A673 (cell line): ENCODE measurements at regions not wholly inside any gene's neighbourhood (a gene's known extent, or its start where the extent isn't known, plus 50 kb on each side); places are given as distances from the start of the nearest gene placed in this dataset.

Experiments
- BruUV-seq: library from RNA; stranded (reverse); fragments of 400-500 nt; replicated peaks from 2 replicates; lab custom pipeline; 2021; lab: Mats Ljungman, UMichigan
- CTCF ChIA-PET: fragments of 300-600 bp; sonication (Branson Sonifier 250); formaldehyde crosslinking; loops from one replicate; lab custom pipeline; 2022; ENCODE audit warnings: antibody characterized with exemption; lab: Charles Lee
- POLR2A ChIA-PET: fragments of 300-600 bp; sonication (Branson Sonifier 250); formaldehyde crosslinking; loops from one replicate; lab custom pipeline; 2022; ENCODE audit warnings: antibody characterized with exemption; ENCODE audit not compliant: low non-redundant PET; lab: Charles Lee
- DNase-seq: peaks from one replicate; pipeline ENCODE4 v3.0.0-alpha.2; 2015; ENCODE audit warnings: low spot score
- H3K27ac ChIP-seq: fragments of 200-600 bp; sonication (generic); 2 replicates; pipeline ENCODE4 v1.5.1; 2016; ENCODE audit warnings: mixed run types, low read depth, mild to moderate bottlenecking, mixed read lengths, antibody characterized with exemption, low read length; ENCODE audit not compliant: poor library complexity, severe bottlenecking
- H3K27me3 ChIP-seq: fragments of 200-600 bp; sonication (generic); replicated peaks from 2 replicates; pipeline ENCODE4 v1.6.1; 2017; ENCODE audit warnings: mixed run types, low read depth, mild to moderate bottlenecking, mixed read lengths, antibody characterized with exemption, low read length; ENCODE audit not compliant: insufficient read depth, poor library complexity
- H3K36me3 ChIP-seq: fragments of 200-600 bp; sonication (generic); 2 replicates; pipeline ENCODE4 v1.6.1; 2016; ENCODE audit warnings: mixed run types, mild to moderate bottlenecking, mixed read lengths, antibody characterized with exemption, low read length; ENCODE audit not compliant: insufficient read depth, poor library complexity, severe bottlenecking
- H3K4me1 ChIP-seq: fragments of 200-600 bp; sonication (generic); 2 replicates; pipeline ENCODE4 v1.6.1; 2017; ENCODE audit warnings: mixed run types, mild to moderate bottlenecking, mixed read lengths, antibody characterized with exemption, low read length; ENCODE audit not compliant: insufficient read depth, poor library complexity, severe bottlenecking
- H3K4me3 ChIP-seq: fragments of 200-600 bp; sonication (generic); 2 replicates; pipeline ENCODE4 v1.5.1; 2016; ENCODE audit warnings: low read depth, mixed run types, mild to moderate bottlenecking, mixed read lengths, low read length; ENCODE audit not compliant: poor library complexity, severe bottlenecking
- H3K9me3 ChIP-seq: fragments of 200-600 bp; sonication (generic); 2 replicates; pipeline ENCODE4 v1.6.1; 2016; ENCODE audit warnings: mixed run types, low read depth, mild to moderate bottlenecking, mixed read lengths, antibody characterized with exemption, low read length; ENCODE audit not compliant: poor library complexity, severe bottlenecking
- EZH2 ChIP-seq: fragments of 200-600 bp; sonication (generic); IDR thresholded peaks from 2 replicates; pipeline ENCODE4 v1.6.1; 2017; ENCODE audit warnings: borderline replicate concordance, low read depth, mild to moderate bottlenecking, mixed read lengths, antibody characterized with exemption, low read length; ENCODE audit not compliant: poor library complexity, severe bottlenecking
- intact Hi-C: fragments of 100-400 bp; cut with micrococcal nuclease; formaldehyde crosslinking; loops from one replicate; pipeline ENCODE4 v1.10.0; 2022; ENCODE audit not compliant: unreplicated experiment
- TF ChIP-seq, protein P1 (sequence below): fragments of 300-800, 200-600 bp; sonication (generic); conservative IDR thresholded peaks from 2 replicates; pipeline ENCODE4 v1.5.1; 2017; ENCODE audit warnings: low read depth, mild to moderate bottlenecking, antibody characterized with exemption, low read length, moderate library complexity, mixed read lengths

DNA sequence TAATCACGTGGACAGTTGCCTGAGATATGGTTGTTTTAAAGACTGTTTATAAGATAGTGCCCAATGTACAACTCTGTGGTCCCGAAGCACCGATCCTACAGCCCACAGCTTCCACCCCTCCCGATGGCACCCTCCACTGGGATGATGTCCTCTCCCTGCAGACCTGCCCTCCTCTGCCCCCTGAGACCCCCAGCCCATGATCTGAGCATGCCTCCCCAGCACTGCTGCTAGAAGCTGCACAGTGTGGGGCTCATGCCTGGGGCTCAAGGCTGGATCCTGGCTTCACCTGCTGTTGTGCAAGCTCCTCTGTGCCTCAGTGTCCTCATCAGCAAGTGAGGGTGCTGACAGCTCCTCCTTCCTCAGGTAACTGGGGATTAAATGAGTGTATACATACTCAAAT, 254.7 kb upstream of the MKI67 start:
- BruUV-seq: no TSS peak
- ChIA-PET POLR2A (no interaction called here), CTCF (no interaction called here)
- TF ChIP-seq EZH2: no peak
- TF ChIP-seq, protein P1, sequence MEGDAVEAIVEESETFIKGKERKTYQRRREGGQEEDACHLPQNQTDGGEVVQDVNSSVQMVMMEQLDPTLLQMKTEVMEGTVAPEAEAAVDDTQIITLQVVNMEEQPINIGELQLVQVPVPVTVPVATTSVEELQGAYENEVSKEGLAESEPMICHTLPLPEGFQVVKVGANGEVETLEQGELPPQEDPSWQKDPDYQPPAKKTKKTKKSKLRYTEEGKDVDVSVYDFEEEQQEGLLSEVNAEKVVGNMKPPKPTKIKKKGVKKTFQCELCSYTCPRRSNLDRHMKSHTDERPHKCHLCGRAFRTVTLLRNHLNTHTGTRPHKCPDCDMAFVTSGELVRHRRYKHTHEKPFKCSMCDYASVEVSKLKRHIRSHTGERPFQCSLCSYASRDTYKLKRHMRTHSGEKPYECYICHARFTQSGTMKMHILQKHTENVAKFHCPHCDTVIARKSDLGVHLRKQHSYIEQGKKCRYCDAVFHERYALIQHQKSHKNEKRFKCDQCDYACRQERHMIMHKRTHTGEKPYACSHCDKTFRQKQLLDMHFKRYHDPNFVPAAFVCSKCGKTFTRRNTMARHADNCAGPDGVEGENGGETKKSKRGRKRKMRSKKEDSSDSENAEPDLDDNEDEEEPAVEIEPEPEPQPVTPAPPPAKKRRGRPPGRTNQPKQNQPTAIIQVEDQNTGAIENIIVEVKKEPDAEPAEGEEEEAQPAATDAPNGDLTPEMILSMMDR: no peak
- no peak overlapping the region for H3K27ac ChIP-seq
- DNase-seq: no peak
- H3K4me3 ChIP-seq: no peak overlapping the region
- H3K4me1 ChIP-seq: no peaks in the 10 kb centered on the region
- peaks cover 59% of the 10 kb centered on the region for H3K27me3 ChIP-seq
- no peaks in the 10 kb centered on the region for H3K9me3 ChIP-seq
- H3K36me3 ChIP-seq: no peaks in the 10 kb centered on the region
- intact Hi-C loops: no loop called here

- ChIA-PET POLR2A (no interaction called here), CTCF (no interaction called here)
- H3K4me1 ChIP-seq: no peaks in the 10 kb centered on the region
- no peak for DNase-seq
- no peak overlapping the region for H3K27ac ChIP-seq
- peaks cover 59% of the 10 kb centered on the region for H3K27me3 ChIP-seq
- no peak overlapping the region for H3K4me3 ChIP-seq
- H3K36me3 ChIP-seq: no peaks in the 10 kb centered on the region
- TF ChIP-seq, protein P1: no peak
- no peak for TF ChIP-seq EZH2
- BruUV-seq: no TSS peak
- no peaks in the 10 kb centered on the region for H3K9me3 ChIP-seq
- intact Hi-C loops: no loop called here
These were observed 256.0 kb upstream of the MKI67 start for GRCh38 chr10:128382225-128382624.

DNA sequence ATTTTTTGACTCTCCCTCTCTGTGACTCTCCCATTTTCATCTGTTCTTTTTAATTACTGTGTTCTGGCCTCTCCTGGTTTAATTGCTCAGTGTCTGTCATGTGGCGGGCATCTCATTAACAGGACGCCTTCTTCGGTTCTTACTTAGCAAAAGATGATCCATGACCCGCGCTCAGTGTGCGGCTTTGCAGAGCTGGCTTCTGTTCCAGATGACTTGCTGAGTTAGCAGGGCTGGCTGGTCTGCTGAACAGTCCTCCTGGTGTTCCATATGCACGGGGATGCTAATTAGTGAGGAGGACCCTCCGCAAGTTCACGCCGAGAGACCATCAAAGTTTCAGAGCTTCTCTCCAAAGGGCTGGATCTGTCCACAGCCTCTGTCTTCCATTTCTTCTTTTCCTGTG, 258.6 kb upstream of the MKI67 start:
- no TSS peak for BruUV-seq

More for the DNA sequence above, 258.6 kb upstream of the MKI67 start:
- no peak for TF ChIP-seq EZH2
- TF ChIP-seq, protein P1: no peak
- ChIA-PET CTCF (no interaction called here), POLR2A (no interaction called here)
- peaks cover 62% of the 10 kb centered on the region for H3K27me3 ChIP-seq
- H3K36me3 ChIP-seq: no peaks in the 10 kb centered on the region
- no peak overlapping the region for H3K4me3 ChIP-seq
- no peaks in the 10 kb centered on the region for H3K9me3 ChIP-seq
- H3K4me1 ChIP-seq: no peaks in the 10 kb centered on the region
- no peak overlapping the region for H3K27ac ChIP-seq
- DNase-seq: no peak
- intact Hi-C loops: no loop called here
